Testis (tissue), 2 donors: ENCODE measurements at regions not wholly inside any gene's neighbourhood (a gene's known extent, or its start where the extent isn't known, plus 50 kb on each side); places are given as distances from the start of the nearest gene placed in this dataset.

Source experiments
- CTCF ChIP-seq, 3 experiments: fragments of 450-650 bp in 2 of 3; fragments of 200-600 bp in 1 of 3; sonication (generic) in 1 of 3; IDR thresholded peaks; one replicate each; pipeline ENCODE4 v1.5.1; 2016 to 2019; ENCODE audit warnings: antibody characterized with exemption in 3 of 3, mild to moderate bottlenecking in 2 of 3, moderate library complexity in 1 of 3
- POLR2A ChIP-seq: fragments of 450-650 bp; IDR thresholded peaks from one replicate; pipeline ENCODE4 v1.6.1; 2017; ENCODE audit warnings: antibody characterized with exemption, mild to moderate bottlenecking, moderate library complexity

- no peak for TF ChIP-seq CTCF (IDR thresholded peaks at IDR 0.05)
- TF ChIP-seq POLR2A, result no peak
Measured at GRCh38 chr14:48504921-48505320, 829.5 kb upstream of the MDGA2 start.
